ENCODE measurements at regions not wholly inside any gene's neighbourhood (a gene's known extent, or its start where the extent isn't known, plus 50 kb on each side); places are given as distances from the start of the nearest gene placed in this dataset.
"Not testable (repeated sequence)": the region's sequence is repeated elsewhere in the genome, so short reads cannot be mapped to it uniquely, and the experiment has no call there.

DNA sequence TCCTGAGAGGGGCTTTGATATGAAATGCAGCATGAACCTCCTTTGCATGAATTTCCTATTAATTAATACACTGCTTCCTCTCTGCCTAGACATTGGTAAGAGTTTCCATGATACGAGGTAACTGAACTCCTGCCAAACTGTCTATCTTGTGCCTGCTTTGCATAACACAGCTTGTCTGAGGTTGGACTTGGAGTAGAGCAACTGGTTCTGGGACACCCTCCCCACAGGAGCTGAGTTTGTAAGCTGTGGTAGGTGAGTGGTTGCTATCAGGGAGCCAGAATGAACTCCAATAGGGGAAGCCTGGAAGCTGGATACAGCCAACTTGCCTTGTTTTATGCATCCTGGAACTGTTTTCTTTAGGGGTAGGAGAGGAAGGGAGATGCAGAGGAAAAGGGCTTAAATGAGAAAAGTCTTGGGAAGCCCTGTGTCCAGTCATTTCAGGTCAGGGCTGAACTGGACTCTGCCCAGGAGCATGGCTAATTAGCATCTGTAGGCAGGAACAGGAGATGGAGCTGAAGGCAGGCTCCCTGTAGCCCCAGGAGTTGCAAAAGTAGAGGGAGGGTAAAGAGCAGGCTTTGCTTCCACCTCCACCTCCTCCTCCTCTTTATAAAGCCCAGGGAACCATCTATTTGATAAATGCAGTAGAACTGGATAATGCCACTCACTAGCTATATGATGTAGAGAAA, 73.2 kb upstream of the GPR158 start:
- Mint-ChIP-seq H3K36me3 (ENCODE audit: low read depth) (no peaks in the 10 kb centered on the region), H3K27ac (no peak overlapping the region), H3K4me3 (no peak overlapping the region), H3K4me1 (no peaks in the 10 kb centered on the region), H3K27me3 (peaks cover 14% of the 10 kb centered on the region), H3K9me3 (ENCODE audit: low read depth) (no peaks in the 10 kb centered on the region)
- intact Hi-C loops (cut with DNase I, micrococcal nuclease), result no loop called here
- CTCF ChIA-PET, result no interaction called here
- ATAC-seq (no peak), DNase-seq (no peak)
- POLR2A ChIA-PET, result no interaction called here

GRCh38 chr10:25102147-25102822, 72.5 kb upstream of the GPR158 start:
- no peak overlapping the region for H3K27ac Mint-ChIP-seq
- ATAC-seq (no peak), DNase-seq (no peak)
- H3K9me3 Mint-ChIP-seq (ENCODE audit: low read depth), result no peaks in the 10 kb centered on the region
- H3K4me3 Mint-ChIP-seq, result no peak overlapping the region
- peaks cover 14% of the 10 kb centered on the region for H3K27me3 Mint-ChIP-seq
- H3K4me1 Mint-ChIP-seq, result no peaks in the 10 kb centered on the region
- H3K36me3 Mint-ChIP-seq (ENCODE audit: low read depth), result no peaks in the 10 kb centered on the region
- intact Hi-C loops (cut with DNase I, micrococcal nuclease), result no loop called here
- ChIA-PET POLR2A (no interaction called here), CTCF (no interaction called here)

DNA sequence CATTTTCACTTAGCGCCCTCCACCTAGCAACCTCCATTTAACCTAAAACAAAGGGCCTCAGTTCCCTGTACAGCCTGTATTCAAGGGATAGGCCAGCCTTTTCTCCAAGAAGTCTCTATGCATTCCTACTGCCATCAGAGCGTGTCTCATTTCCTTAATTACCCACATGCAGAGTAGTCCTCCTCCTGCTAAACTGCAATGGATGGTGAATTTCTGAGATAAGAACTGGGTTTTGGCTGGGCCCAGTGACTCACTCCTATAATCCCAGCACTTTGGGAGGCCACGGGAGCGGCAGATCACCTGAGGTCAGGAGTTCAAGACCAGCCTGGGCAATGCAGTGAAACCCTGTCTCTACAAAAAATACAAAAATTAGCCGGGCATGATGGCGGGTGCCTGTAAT, 71.1 kb upstream of the GPR158 start:
- POLR2A ChIA-PET, result no interaction called here
- H3K27ac Mint-ChIP-seq, result no peak overlapping the region
- H3K9me3 Mint-ChIP-seq (ENCODE audit: low read depth), result no peaks in the 10 kb centered on the region
- peaks cover 16% of the 10 kb centered on the region for H3K27me3 Mint-ChIP-seq
- DNase-seq, result no peak
- ATAC-seq, result no peak
- H3K4me1 Mint-ChIP-seq, result no peaks in the 10 kb centered on the region
- no peaks in the 10 kb centered on the region for H3K36me3 Mint-ChIP-seq (ENCODE audit: low read depth)
- no peak overlapping the region for H3K4me3 Mint-ChIP-seq
- intact Hi-C loops (cut with DNase I, micrococcal nuclease), result no loop called here
- CTCF ChIA-PET, result interaction anchor here (0.6 kb wide), 1 partner anchor 837 kb away, joined by 3 read pairs; no protein-coding TSS in a partner anchor

DNA sequence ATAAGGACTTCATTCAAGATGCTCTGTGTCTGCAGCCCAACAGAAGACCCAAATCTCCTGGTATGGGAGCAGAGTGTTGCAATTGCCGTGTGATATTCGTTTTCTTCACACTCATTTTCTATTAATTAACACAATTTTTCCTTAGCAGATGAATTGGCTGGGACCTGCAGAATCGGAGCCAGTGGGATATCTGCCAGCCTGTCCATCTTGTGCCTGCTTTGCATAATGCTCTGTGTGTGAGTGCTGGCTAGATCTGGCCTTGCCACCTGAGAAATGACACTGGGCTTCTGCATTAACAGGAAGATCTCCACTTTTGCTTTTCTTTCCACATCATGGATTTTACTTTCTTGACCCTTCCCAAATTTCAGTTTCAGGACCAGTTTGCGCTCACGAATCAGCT, 70.4 kb upstream of the GPR158 start:
- DNase-seq (no peak), ATAC-seq (no peak)
- Mint-ChIP-seq H3K9me3 (ENCODE audit: low read depth) (no peaks in the 10 kb centered on the region), H3K36me3 (ENCODE audit: low read depth) (no peaks in the 10 kb centered on the region), H3K4me1 (no peaks in the 10 kb centered on the region), H3K27me3 (peaks cover 15% of the 10 kb centered on the region), H3K4me3 (no peak overlapping the region), H3K27ac (no peak overlapping the region)
- ChIA-PET CTCF (interaction anchor here (0.8 kb wide), 1 partner anchor 10 kb away, joined by 3 read pairs; no protein-coding TSS in a partner anchor), POLR2A (no interaction called here)
- intact Hi-C loops (cut with DNase I, micrococcal nuclease), result no loop called here

DNA sequence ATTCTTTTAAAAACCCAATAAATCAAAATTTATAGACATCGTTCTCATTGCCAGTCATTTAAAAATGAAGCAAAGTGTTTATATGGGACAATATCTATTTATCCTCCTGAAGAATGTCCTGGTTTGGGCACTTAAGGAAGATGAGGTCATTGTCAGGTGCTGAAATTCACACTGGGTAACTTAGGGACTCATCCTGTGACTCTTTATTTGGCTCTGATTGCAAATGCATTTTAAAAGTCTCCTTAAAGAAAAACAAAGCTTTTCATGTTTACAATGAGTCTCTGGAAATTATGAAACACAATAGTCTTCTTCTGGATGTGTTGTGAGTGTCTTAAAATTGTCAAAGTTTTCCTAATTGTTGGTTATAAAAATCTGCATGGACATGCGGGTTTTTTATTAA, 69.5 kb upstream of the GPR158 start:
- intact Hi-C loops (cut with DNase I, micrococcal nuclease), result no loop called here
- CTCF ChIA-PET, result interaction anchor here (0.8 kb wide), 1 partner anchor 9 kb away, joined by 3 read pairs; no protein-coding TSS in a partner anchor
- no peak overlapping the region for H3K27ac Mint-ChIP-seq
- H3K4me3 Mint-ChIP-seq, result no peak overlapping the region
- no peak for DNase-seq
- ATAC-seq, result no peak
- H3K27me3 Mint-ChIP-seq, result peaks cover 13% of the 10 kb centered on the region
- H3K9me3 Mint-ChIP-seq (ENCODE audit: low read depth), result no peaks in the 10 kb centered on the region
- H3K4me1 Mint-ChIP-seq, result no peaks in the 10 kb centered on the region
- H3K36me3 Mint-ChIP-seq (ENCODE audit: low read depth), result no peaks in the 10 kb centered on the region
- POLR2A ChIA-PET, result no interaction called here

DNA sequence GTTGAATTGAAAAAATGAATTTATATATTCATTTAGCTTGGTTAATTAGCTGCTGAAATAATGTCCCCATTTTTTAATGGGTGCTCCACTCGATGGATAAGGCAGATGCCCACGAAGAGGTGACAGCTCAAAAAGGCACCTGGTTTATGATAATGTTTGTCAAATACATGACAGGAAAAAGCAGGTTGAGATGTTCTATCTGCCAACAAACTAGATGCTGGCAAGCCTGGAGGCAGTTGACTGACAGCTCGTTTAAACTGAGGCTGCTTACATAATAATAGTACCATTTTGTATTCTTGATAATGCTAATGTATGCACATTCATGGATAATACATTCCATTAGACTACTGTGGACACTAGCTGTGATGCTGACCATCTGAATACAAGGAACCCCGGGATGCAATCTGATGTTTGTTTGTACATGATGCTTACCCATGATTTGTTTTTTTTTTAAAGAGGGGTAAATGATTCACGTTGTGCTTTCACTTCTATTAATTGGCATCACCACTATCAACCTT, 69.0 kb upstream of the GPR158 start:
- ChIA-PET POLR2A (no interaction called here), CTCF (no interaction called here)
- Mint-ChIP-seq H3K36me3 (ENCODE audit: low read depth) (no peaks in the 10 kb centered on the region), H3K9me3 (ENCODE audit: low read depth) (no peaks in the 10 kb centered on the region), H3K4me1 (no peaks in the 10 kb centered on the region), H3K27me3 (peaks cover 13% of the 10 kb centered on the region), H3K4me3 (no peak overlapping the region), H3K27ac (no peak overlapping the region)
- intact Hi-C loops (cut with DNase I, micrococcal nuclease), result no loop called here
- DNase-seq (no peak), ATAC-seq (no peak)

- CTCF ChIA-PET, result no interaction called here
- no peak for ATAC-seq
These were observed 67.0 kb upstream of the GPR158 start for GRCh38 chr10:25107756-25108155.

DNA sequence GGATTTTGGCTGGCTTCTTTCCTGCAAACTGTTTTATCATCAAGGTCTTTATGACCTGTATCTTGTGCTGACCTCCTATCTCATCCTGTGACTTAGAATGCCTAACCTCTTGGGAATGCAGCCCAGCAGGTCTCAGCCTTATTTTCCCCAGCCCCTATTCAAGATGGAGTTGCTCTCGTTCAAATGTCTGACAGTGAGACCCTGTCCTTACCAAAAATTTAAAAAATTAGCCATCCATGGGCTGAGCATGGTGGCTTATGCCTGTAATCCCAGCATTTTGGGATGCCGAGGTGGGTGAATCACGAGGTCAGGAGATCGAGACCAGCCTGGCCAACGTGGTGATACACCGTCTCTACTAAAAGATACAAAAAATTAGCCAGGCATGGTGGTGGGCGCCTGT, 64.9 kb upstream of the GPR158 start:
- ATAC-seq; DNase-seq; H3K4me3 Mint-ChIP-seq; H3K9me3 Mint-ChIP-seq (ENCODE audit: low read depth); CTCF ChIA-PET; H3K36me3 Mint-ChIP-seq (ENCODE audit: low read depth); H3K4me1 Mint-ChIP-seq; H3K27ac Mint-ChIP-seq; intact Hi-C loops (cut with DNase I, micrococcal nuclease); POLR2A ChIA-PET: not testable (repeated sequence)
- peaks cover 18% of the 10 kb centered on the region for H3K27me3 Mint-ChIP-seq

More at GRCh38 chr10:25107756-25108155, 67.0 kb upstream of the GPR158 start:
- Mint-ChIP-seq H3K27ac (no peak overlapping the region), H3K4me3 (no peak overlapping the region), H3K4me1 (no peaks in the 10 kb centered on the region), H3K27me3 (peaks cover 16% of the 10 kb centered on the region), H3K9me3 (ENCODE audit: low read depth) (no peaks in the 10 kb centered on the region), H3K36me3 (ENCODE audit: low read depth) (no peaks in the 10 kb centered on the region)
- DNase-seq, result no peak
- intact Hi-C loops (cut with DNase I, micrococcal nuclease), result no loop called here
- POLR2A ChIA-PET, result no interaction called here

DNA sequence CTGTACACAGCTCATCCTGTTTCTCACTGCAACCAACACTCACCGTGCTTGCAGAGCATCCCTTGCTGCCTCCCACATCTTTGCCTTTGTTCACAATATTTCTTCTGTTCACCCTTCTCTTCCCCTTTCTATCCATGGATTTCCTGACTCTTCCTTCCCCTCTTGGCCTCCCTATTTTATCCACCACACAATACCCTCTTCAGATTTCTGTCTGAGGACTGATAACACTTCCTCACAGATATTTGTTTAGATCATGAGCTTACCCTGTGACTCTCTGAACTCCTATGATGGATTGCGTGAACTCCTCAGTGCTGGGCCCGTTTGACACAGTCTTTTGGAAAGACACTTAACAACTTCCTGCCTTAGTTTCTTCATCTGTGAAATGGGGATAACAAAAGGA, 62.8 kb upstream of the GPR158 start:
- no peaks in the 10 kb centered on the region for H3K36me3 Mint-ChIP-seq (ENCODE audit: low read depth)
- no peak overlapping the region for H3K27ac Mint-ChIP-seq
- H3K27me3 Mint-ChIP-seq, result peaks cover 24% of the 10 kb centered on the region
- ChIA-PET CTCF (no interaction called here), POLR2A (no interaction called here)
- H3K4me1 Mint-ChIP-seq, result peaks cover 2% of the 10 kb centered on the region
- intact Hi-C loops (cut with DNase I, micrococcal nuclease), result loop anchor here in 1 of 2 experiments (2.0 kb wide), 1 partner anchor 115 kb away; no protein-coding TSS in a partner anchor
- no peak overlapping the region for H3K4me3 Mint-ChIP-seq
- DNase-seq, result no peak
- no peak for ATAC-seq
- H3K9me3 Mint-ChIP-seq (ENCODE audit: low read depth), result no peaks in the 10 kb centered on the region

DNA sequence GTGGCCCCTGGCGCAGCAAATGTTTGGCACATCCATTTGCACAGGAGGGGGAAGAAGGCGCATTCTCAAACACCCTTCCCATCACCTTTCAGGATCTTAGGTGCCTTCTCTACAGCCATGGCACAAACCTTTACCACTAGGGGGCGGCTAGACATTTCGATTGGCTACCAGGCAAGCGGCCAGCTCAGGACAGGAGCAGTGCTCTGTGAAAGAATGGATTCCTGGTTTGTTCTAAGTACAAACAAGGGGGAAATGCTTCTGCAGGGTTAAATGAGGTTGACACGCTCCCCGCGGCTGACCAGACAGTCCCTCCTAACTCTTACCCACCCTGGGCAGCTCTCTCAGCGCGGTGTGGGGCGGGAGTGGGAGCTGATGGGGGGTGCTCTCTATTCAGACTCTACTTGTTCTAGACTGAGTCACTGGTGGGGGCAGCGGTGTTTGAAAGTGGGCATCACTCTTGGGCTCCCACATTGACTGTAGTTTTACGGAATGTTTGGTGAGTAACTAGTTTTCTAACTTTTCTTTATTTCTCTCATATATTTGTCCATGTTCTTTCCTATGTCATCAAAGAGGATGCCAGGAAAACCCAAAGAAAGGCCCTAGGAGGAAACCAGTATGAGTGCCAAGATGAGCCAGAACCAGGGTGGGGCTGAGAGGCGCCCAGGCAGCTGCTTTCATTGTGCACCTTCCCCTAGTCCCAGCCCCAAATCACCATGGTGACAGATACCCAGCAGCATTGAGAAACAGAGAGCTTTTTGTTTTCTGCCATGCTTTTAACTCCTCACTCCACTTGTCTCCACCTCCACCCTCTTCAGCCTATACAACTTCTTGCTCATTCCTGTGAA, 61.4 kb upstream of the GPR158 start:
- Mint-ChIP-seq H3K36me3 (ENCODE audit: low read depth) (no peaks in the 10 kb centered on the region), H3K4me1 (peaks cover 2% of the 10 kb centered on the region), H3K4me3 (no peak overlapping the region), H3K27me3 (peaks cover 24% of the 10 kb centered on the region), H3K9me3 (ENCODE audit: low read depth) (no peaks in the 10 kb centered on the region), H3K27ac (no peak overlapping the region)
- intact Hi-C loops (cut with DNase I, micrococcal nuclease), result loop anchor here (1.0 to 2.0 kb wide), 2 partner anchors 113 to 114 kb away; no protein-coding TSS in a partner anchor
- DNase-seq (peak; percentile 72), ATAC-seq (peak; percentile 58)
- ChIA-PET POLR2A (no interaction called here), CTCF (interaction anchor here (0.6 to 1.7 kb wide), 9 partner anchors 8 to 516 kb away, joined by 3 to 9 read pairs (median 3); no protein-coding TSS in a partner anchor)

- Mint-ChIP-seq H3K36me3 (ENCODE audit: low read depth) (no peaks in the 10 kb centered on the region), H3K27ac (no peak overlapping the region), H3K9me3 (ENCODE audit: low read depth) (no peaks in the 10 kb centered on the region), H3K4me3 (no peak overlapping the region), H3K27me3 (peaks cover 20% of the 10 kb centered on the region), H3K4me1 (peaks cover 2% of the 10 kb centered on the region)
- ATAC-seq (no peak), DNase-seq (no peak)
- intact Hi-C loops (cut with DNase I, micrococcal nuclease), result no loop called here
- ChIA-PET POLR2A (no interaction called here), CTCF (interaction anchor here (0.6 to 1.7 kb wide), 6 partner anchors 9 to 515 kb away, joined by 3 to 9 read pairs (median 3); no protein-coding TSS in a partner anchor)
These were observed 60.8 kb upstream of the GPR158 start for GRCh38 chr10:25114036-25114411.
